GM12864 (cell line): ENCODE measurements at regions not wholly inside any gene's neighbourhood (a gene's known extent, or its start where the extent isn't known, plus 50 kb on each side); places are given as distances from the start of the nearest gene placed in this dataset.

Experiments
- DNase-seq: peaks from one replicate; pipeline ENCODE4 v3.0.0-alpha.2; 2011; ENCODE audit warnings: low read depth
- H3K4me3 ChIP-seq: 2 replicates; pipeline ENCODE4 v1.5.1; 2011; ENCODE audit warnings: mild to moderate bottlenecking, low read depth, low read length, control low read depth
- TF ChIP-seq, protein P1 (sequence below): IDR thresholded peaks from 2 replicates; pipeline ENCODE4 v1.5.1; 2011; ENCODE audit warnings: low read depth, mild to moderate bottlenecking, moderate library complexity, low read length, control low read depth, inconsistent platforms; ENCODE audit errors: missing control alignments

GRCh38 chr1:106619827-106620134, 436.7 kb upstream of the PRMT6 start:
- no peak overlapping the region for H3K4me3 ChIP-seq
- TF ChIP-seq, protein P1, sequence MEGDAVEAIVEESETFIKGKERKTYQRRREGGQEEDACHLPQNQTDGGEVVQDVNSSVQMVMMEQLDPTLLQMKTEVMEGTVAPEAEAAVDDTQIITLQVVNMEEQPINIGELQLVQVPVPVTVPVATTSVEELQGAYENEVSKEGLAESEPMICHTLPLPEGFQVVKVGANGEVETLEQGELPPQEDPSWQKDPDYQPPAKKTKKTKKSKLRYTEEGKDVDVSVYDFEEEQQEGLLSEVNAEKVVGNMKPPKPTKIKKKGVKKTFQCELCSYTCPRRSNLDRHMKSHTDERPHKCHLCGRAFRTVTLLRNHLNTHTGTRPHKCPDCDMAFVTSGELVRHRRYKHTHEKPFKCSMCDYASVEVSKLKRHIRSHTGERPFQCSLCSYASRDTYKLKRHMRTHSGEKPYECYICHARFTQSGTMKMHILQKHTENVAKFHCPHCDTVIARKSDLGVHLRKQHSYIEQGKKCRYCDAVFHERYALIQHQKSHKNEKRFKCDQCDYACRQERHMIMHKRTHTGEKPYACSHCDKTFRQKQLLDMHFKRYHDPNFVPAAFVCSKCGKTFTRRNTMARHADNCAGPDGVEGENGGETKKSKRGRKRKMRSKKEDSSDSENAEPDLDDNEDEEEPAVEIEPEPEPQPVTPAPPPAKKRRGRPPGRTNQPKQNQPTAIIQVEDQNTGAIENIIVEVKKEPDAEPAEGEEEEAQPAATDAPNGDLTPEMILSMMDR, result no peak
- no peak for DNase-seq

- H3K4me3 ChIP-seq, result no peak overlapping the region
- TF ChIP-seq, protein P1, result no peak
- DNase-seq, result no peak
Measured at GRCh38 chr1:106620521-106620954, 435.9 kb upstream of the PRMT6 start.

GRCh38 chr1:106621853-106622252, 434.6 kb upstream of the PRMT6 start:
- no peak overlapping the region for H3K4me3 ChIP-seq
- TF ChIP-seq, protein P1, result no peak
- no peak for DNase-seq

- TF ChIP-seq, protein P1, result no peak
- DNase-seq, result no peak
- no peak overlapping the region for H3K4me3 ChIP-seq
Measured at GRCh38 chr1:106637566-106637965, 418.9 kb upstream of the PRMT6 start.

DNA sequence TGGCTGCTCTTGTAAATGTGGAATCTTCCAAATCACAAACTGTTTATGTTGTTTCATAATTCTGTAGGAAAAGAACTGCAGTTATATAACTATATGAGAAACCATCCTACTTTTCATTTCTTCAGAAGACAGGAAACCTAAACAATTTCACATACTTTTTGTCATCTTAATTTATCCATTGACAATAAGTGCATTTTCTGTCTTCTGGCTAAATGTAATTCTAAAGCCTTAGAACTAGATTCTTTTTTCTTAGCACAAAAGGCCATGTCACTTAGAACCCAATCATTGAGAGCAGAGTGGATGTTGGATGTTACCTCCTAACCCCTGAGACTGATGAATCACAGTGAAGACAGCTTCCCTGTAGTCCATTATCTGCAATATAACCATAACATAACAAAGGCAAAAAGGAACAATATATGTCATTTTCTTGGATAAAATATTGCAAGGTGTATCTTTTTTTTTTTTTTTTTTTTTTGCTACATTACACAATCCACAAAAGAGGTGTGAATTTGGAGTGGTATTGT, 410.2 kb upstream of the PRMT6 start:
- H3K4me3 ChIP-seq, result no peak overlapping the region
- DNase-seq, result no peak
- TF ChIP-seq, protein P1, result no peak

DNA sequence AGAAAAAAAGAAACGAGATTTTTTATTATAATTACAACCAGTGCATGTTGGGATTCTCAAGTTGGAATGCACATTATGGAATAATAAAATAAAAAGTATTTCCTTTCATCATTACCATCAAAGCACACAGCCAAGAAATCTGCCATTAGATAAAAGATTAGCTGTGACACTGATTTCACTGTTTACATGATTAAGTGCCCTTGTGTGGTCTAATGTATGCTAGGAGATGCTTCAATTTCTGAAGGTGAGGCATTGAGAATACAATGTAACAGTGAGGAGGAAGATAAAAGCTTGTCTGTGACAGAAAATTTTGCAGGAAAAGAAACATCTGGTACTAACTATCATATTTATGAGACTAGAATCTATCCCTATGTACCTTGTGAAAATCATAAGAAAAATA, 409.7 kb upstream of the PRMT6 start:
- TF ChIP-seq, protein P1, result no peak
- DNase-seq, result no peak

GRCh38 chr1:106651028-106651762, 405.3 kb upstream of the PRMT6 start:
- no peak for DNase-seq
- TF ChIP-seq, protein P1, result no peak
- H3K4me3 ChIP-seq, result no peak overlapping the region

More for the DNA sequence above, 409.7 kb upstream of the PRMT6 start:
- H3K4me3 ChIP-seq, result no peak overlapping the region
